ENCODE measurements at regions not wholly inside any gene's neighbourhood (a gene's known extent, or its start where the extent isn't known, plus 50 kb on each side); places are given as distances from the start of the nearest gene placed in this dataset.
"Not testable (repeated sequence)": the region's sequence is repeated elsewhere in the genome, so short reads cannot be mapped to it uniquely, and the experiment has no call there.

DNA sequence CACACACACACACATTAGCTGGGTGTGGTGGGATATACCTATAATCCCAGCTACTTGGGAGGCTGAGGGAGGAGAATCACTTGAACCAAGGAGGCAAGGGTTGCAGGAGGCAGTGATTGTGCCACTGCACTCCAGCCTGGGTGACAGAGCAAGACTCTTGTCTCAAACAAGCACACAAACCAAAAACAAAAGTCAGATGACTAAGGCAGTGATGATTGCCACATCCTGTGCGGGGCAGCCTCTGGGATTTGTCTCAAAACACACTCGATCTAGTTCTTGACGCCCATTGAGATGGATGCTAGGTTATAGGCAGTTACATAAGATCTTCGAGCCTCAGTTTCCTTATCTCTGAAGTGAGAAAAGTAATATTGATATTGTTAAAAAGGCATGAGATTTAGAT, 57.8 kb upstream of the NBPF8 start:
- not testable (repeated sequence) for H3K9me3 ChIP-seq (ENCODE audit: control insufficient read depth, insufficient read depth, low read depth, low read length); H3K4me3 ChIP-seq (ENCODE audit: low read depth, low read length); H3K27ac ChIP-seq (ENCODE audit: low read depth, low read length); H3K9ac ChIP-seq (ENCODE audit: low read length); H3K4me1 ChIP-seq (ENCODE audit: control insufficient read depth, insufficient read depth, low read length); H3K27me3 ChIP-seq (ENCODE audit: control insufficient read depth, insufficient read depth, low read length); H3K36me3 ChIP-seq (ENCODE audit: control insufficient read depth, insufficient read depth, low read length)

DNA sequence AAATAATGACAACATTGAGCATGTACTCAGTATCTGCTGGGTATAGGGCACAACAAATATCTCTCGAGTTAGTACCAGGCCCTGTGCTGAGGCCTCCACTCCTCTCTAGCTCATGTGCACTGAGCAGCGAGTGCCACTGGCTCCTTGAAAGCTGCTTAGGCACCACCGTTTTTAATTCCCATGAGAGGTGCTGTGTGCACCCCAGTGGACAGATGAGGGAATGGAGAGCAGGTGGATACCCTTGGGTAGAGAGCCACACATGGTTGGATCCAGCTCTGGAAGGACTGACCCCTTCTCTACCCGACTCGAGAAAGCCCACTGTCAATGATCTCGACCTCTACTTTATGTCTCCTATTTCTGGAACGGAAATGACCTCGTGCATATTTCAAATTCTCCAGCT, 58.7 kb upstream of the NBPF8 start:
- H3K9ac ChIP-seq (ENCODE audit: low read length); H3K4me1 ChIP-seq (ENCODE audit: control insufficient read depth, insufficient read depth, low read length); H3K36me3 ChIP-seq (ENCODE audit: control insufficient read depth, insufficient read depth, low read length); H3K4me3 ChIP-seq (ENCODE audit: low read depth, low read length); H3K27ac ChIP-seq (ENCODE audit: low read depth, low read length); H3K9me3 ChIP-seq (ENCODE audit: control insufficient read depth, insufficient read depth, low read depth, low read length); H3K27me3 ChIP-seq (ENCODE audit: control insufficient read depth, insufficient read depth, low read length): not testable (repeated sequence)

DNA sequence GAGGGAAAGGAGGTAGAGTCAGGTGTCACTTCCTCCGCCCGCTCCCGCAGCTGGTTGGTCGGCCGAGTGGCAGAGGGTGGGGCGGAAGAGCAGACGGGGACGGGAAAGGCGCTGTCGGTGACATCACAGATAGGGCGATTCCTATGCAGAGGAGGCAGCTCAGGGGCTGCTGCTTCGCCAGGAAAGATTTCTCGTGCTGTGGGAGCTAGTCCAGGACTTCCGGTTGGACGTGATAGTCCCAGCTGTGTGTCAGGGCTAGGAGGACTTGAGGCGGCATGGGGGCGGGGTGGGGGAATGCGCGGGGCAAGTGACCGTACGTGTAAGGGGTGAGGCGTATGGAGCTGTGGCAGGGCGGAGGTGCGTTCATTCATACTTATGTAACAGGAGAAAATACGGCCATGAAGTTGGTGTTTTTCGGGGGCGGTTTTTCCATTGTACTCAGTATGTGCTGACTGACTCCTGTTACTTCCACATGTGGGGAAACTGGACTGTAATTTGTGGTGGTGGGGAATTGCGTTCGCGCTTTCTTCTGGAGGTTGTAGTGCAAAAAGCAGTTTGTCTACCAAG, 60.1 kb upstream of the NBPF8 start:
- peak overlapping the region; percentile 96 for H3K27ac ChIP-seq (ENCODE audit: low read depth, low read length)
- H3K36me3 ChIP-seq (ENCODE audit: control insufficient read depth, insufficient read depth, low read length); H3K27me3 ChIP-seq (ENCODE audit: control insufficient read depth, insufficient read depth, low read length); H3K9me3 ChIP-seq (ENCODE audit: control insufficient read depth, insufficient read depth, low read depth, low read length); H3K4me1 ChIP-seq (ENCODE audit: control insufficient read depth, insufficient read depth, low read length): not testable (repeated sequence)
- H3K9ac ChIP-seq (ENCODE audit: low read length): peak overlapping the region; percentile 91
- H3K4me3 ChIP-seq (ENCODE audit: low read depth, low read length): peak overlapping the region; percentile 37

DNA sequence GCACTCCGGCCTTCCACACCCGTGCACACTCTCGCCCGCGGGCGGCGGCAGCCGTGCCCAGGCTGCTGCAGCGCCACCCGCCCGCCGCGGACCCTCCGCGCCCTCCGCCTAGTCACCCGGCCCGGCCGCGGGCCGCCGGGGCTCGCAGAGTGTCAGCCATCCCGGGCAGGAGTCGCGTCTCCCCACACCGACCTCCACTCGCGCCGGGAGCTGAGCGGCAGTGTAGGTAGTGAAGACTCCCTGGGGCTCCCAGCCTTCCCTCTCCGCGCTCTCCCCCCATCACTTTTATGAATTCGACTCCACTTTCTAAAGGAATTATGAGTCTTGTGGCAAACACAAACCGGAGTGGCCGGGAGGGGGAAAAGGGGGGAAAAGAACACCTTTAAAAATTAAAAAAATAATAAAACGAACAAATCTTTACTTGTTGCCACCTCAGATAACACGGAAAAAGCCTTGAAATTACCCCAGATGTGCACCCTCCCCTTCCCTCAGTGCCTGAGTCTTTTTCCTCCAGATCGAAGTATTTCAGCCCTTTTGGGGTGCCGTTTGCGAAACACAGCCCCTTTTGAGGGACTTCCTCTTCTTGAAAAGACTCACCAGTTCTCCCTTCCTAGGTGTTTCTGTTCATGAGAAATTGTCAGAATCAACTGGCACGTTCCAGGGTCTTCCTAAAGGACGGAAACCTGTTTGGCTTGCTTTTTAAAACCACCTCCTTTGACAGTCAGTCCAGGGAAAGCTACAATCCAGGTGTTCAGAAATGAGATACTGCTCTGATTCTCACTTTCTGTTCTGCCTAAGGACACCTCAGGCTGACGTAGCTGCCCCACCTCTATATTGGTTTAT, 72.4 kb upstream of the NBPF8 start:
- H3K4me3 ChIP-seq (ENCODE audit: low read depth, low read length): peak overlapping the region; percentile 44
- H3K9ac ChIP-seq (ENCODE audit: low read length); H3K4me1 ChIP-seq (ENCODE audit: control insufficient read depth, insufficient read depth, low read length); H3K27me3 ChIP-seq (ENCODE audit: control insufficient read depth, insufficient read depth, low read length); H3K27ac ChIP-seq (ENCODE audit: low read depth, low read length); H3K9me3 ChIP-seq (ENCODE audit: control insufficient read depth, insufficient read depth, low read depth, low read length); H3K36me3 ChIP-seq (ENCODE audit: control insufficient read depth, insufficient read depth, low read length): not testable (repeated sequence)

DNA sequence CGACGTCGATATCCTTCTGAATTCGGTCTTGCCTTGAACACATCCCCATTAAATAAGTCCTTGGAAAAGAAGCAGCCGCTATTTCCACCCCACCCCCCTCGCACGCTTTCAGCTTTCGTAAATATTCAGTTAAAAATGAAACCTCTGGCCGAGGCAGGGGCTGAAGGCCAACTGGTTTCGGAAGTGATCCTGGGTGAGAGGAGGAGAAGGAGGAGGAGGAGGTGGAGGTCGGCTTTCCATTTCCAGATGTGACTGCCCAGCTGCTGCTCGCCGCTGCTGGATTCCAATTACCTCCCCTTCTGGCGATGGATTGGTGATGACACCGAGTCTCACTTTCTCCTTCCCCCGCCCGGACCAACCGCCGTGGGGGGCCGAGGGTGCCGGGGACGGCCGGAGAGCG, 73.1 kb upstream of the NBPF8 start:
- H3K9ac ChIP-seq (ENCODE audit: low read length): peak overlapping the region; percentile 68
- H3K9me3 ChIP-seq (ENCODE audit: control insufficient read depth, insufficient read depth, low read depth, low read length); H3K27me3 ChIP-seq (ENCODE audit: control insufficient read depth, insufficient read depth, low read length); H3K27ac ChIP-seq (ENCODE audit: low read depth, low read length); H3K36me3 ChIP-seq (ENCODE audit: control insufficient read depth, insufficient read depth, low read length); H3K4me1 ChIP-seq (ENCODE audit: control insufficient read depth, insufficient read depth, low read length): not testable (repeated sequence)
- peak overlapping the region; percentile 62 for H3K4me3 ChIP-seq (ENCODE audit: low read depth, low read length)

DNA sequence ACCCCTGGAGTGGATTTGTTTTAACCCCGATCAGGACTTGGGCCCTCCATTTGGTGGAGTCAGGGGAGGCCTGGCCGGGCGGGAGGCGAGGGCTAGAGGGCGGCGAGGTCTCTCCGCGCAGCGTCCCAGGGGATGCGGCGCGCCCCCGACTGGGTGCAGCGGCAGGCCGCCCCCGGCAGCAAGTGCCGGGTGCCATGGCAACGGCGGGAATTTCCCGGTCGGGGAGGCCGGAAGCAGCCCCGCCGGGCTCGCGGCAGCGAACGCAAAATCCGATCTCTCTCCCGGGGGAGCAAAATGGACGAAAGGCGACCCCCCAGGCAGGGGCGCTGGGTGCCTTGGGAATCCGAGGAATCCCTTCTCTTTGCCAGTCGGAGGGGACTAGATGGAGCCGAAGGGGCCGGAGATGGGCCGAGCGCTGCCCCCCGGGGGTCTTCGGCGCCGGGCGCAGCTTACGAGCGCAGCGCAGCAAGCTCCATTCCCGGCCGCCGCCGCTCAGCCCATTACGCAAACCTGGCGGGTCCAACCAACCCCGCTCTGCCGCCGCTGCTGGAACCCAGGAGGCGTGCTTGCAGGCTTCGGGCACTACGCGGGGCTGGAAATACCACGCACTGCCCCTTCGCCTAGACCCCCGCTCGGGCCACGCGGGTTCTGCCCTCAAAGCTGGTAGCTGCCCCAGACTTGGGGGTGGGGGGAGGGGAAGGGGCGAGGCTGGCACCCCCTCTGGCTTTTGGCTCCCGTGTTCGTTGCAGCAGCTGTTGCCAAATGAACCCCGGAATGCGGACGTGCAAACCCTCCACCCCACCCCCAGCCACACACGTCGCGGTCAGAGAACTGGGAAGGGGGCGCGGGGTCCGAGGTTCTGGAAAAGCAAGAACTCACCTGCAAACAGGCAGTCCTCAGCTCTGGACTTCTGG, 73.7 kb upstream of the NBPF8 start:
- not testable (repeated sequence) for H3K4me1 ChIP-seq (ENCODE audit: control insufficient read depth, insufficient read depth, low read length); H3K27ac ChIP-seq (ENCODE audit: low read depth, low read length); H3K9me3 ChIP-seq (ENCODE audit: control insufficient read depth, insufficient read depth, low read depth, low read length); H3K9ac ChIP-seq (ENCODE audit: low read length); H3K36me3 ChIP-seq (ENCODE audit: control insufficient read depth, insufficient read depth, low read length); H3K27me3 ChIP-seq (ENCODE audit: control insufficient read depth, insufficient read depth, low read length)
- H3K4me3 ChIP-seq (ENCODE audit: low read depth, low read length): peak overlapping the region; percentile 62

DNA sequence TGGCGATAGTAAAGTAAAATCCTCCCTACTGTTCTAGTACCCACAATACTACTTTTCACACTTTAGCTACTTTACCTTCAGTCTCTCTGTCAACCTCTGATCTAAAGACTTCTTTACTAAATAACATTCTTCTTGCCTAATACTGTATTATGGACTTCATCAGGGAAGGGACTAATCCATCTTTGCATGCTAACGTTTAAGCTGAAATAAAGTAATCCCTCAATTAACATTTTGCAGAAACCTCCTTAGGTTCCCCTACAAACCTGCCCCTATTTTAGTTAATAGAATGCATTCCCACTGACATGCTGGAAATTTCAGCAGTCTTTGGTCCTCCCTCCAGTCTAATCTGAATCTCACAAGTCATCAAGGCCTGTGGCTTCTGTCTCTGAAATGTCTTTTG, 99.1 kb upstream of the NBPF8 start:
- not testable (repeated sequence) for H3K36me3 ChIP-seq (ENCODE audit: control insufficient read depth, insufficient read depth, low read length); H3K9me3 ChIP-seq (ENCODE audit: control insufficient read depth, insufficient read depth, low read depth, low read length); H3K27ac ChIP-seq (ENCODE audit: low read depth, low read length); H3K27me3 ChIP-seq (ENCODE audit: control insufficient read depth, insufficient read depth, low read length); H3K4me1 ChIP-seq (ENCODE audit: control insufficient read depth, insufficient read depth, low read length); H3K4me3 ChIP-seq (ENCODE audit: low read depth, low read length); H3K9ac ChIP-seq (ENCODE audit: low read length)

DNA sequence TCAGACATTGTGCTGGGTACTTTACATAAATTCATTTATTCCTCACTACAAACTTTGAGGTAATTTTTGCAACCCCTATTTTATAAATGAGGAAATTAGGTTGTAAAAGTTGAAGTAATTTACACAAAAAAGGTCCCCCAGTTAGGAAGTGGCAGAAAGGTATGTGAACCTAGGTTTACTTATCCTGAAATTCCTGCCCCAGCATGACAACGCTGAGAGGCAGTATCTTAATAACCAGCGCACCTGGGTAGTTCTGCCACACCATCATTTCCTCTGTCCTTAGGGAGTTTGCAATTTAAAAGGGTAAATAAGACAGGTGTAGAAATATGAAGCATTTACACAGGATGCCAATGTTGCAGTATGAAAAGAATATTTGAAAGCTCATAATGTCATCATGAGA, 102.9 kb upstream of the NBPF8 start:
- H3K4me1 ChIP-seq (ENCODE audit: control insufficient read depth, insufficient read depth, low read length); H3K27ac ChIP-seq (ENCODE audit: low read depth, low read length); H3K27me3 ChIP-seq (ENCODE audit: control insufficient read depth, insufficient read depth, low read length); H3K36me3 ChIP-seq (ENCODE audit: control insufficient read depth, insufficient read depth, low read length); H3K4me3 ChIP-seq (ENCODE audit: low read depth, low read length); H3K9me3 ChIP-seq (ENCODE audit: control insufficient read depth, insufficient read depth, low read depth, low read length); H3K9ac ChIP-seq (ENCODE audit: low read length): not testable (repeated sequence)

DNA sequence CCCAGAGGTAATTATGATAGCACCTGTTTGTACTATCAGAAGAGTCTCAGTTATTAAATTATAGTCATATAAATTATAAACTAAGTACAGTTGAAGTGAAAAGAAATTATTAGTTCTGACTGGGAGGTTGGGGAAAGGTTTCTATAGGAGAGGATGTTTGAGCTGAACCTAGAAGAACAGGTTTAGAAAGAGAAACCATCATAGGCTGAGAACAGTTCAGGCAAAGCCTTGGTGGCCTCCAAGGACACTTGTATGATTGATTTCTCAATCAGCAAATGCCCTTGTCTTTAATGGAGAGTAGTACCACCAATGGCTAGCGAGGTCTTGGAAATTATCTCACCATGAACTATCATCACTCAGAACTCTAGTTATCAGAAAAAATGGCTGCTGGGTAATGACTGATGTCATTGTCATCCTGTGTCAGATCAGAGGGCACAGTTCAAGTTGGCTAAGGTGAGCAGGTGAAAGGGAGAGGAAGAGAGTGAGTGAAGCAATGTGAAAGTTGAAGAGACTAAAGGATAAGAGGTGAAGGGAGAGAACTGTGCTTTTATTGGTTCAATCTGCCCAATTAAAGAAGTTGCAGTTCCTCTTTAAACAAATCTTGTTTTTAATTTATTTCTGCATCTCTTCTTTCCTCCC, 105.8 kb upstream of the NBPF8 start:
- not testable (repeated sequence) for H3K4me1 ChIP-seq (ENCODE audit: control insufficient read depth, insufficient read depth, low read length); H3K9ac ChIP-seq (ENCODE audit: low read length); H3K27ac ChIP-seq (ENCODE audit: low read depth, low read length); H3K4me3 ChIP-seq (ENCODE audit: low read depth, low read length); H3K36me3 ChIP-seq (ENCODE audit: control insufficient read depth, insufficient read depth, low read length); H3K9me3 ChIP-seq (ENCODE audit: control insufficient read depth, insufficient read depth, low read depth, low read length); H3K27me3 ChIP-seq (ENCODE audit: control insufficient read depth, insufficient read depth, low read length)

DNA sequence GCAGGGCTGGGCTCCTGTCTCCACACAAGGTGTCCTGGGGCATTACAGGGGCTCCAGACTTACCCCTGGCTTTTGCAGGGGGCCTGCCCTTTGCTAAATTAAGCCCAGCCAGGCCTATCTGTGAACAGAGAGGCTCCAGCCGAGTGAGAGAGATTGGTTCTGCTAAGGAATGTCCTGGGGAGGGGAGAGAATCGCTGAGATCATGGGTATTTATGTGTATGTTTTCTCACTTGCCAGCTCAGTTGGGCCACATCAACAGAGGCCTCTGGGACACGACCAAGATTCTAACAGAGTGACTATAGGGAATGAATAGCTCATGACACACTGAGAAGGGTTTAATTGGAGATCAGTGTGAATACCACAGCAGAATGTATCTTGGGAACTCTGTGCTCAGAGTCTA, 109.8 kb upstream of the NBPF8 start:
- H3K9me3 ChIP-seq (ENCODE audit: control insufficient read depth, insufficient read depth, low read depth, low read length); H3K27me3 ChIP-seq (ENCODE audit: control insufficient read depth, insufficient read depth, low read length); H3K27ac ChIP-seq (ENCODE audit: low read depth, low read length); H3K9ac ChIP-seq (ENCODE audit: low read length); H3K36me3 ChIP-seq (ENCODE audit: control insufficient read depth, insufficient read depth, low read length); H3K4me3 ChIP-seq (ENCODE audit: low read depth, low read length); H3K4me1 ChIP-seq (ENCODE audit: control insufficient read depth, insufficient read depth, low read length): not testable (repeated sequence)

DNA sequence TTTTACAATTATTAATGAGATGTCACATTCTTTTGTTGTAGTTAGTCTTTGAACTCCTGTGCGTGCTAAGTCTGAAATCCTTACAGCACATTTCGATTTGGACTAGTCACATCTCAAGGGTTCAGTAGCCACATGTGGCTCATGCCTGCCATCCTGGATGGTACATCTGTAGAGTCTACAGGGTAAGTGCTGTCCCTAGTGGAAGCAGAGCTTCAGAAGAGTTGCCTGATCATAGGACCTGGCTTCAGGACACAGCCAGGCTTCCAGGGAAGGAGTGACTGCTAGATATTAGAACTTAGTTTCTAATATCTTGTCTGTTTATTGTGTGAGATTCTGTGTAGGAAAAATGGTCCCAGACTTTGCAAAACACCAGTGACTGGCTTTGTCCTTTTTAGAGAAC, 110.5 kb upstream of the NBPF8 start:
- not testable (repeated sequence) for H3K27ac ChIP-seq (ENCODE audit: low read depth, low read length); H3K4me1 ChIP-seq (ENCODE audit: control insufficient read depth, insufficient read depth, low read length); H3K36me3 ChIP-seq (ENCODE audit: control insufficient read depth, insufficient read depth, low read length); H3K27me3 ChIP-seq (ENCODE audit: control insufficient read depth, insufficient read depth, low read length); H3K9ac ChIP-seq (ENCODE audit: low read length); H3K4me3 ChIP-seq (ENCODE audit: low read depth, low read length); H3K9me3 ChIP-seq (ENCODE audit: control insufficient read depth, insufficient read depth, low read depth, low read length)
